ENCODE measurements at regions not wholly inside any gene's neighbourhood (a gene's known extent, or its start where the extent isn't known, plus 50 kb on each side); places are given as distances from the start of the nearest gene placed in this dataset.

- no peak for DNase-seq (ENCODE audit: low read depth)
Observed at GRCh38 chr13:99822820-99823219, 148.7 kb downstream of the ZIC5 start.

DNA sequence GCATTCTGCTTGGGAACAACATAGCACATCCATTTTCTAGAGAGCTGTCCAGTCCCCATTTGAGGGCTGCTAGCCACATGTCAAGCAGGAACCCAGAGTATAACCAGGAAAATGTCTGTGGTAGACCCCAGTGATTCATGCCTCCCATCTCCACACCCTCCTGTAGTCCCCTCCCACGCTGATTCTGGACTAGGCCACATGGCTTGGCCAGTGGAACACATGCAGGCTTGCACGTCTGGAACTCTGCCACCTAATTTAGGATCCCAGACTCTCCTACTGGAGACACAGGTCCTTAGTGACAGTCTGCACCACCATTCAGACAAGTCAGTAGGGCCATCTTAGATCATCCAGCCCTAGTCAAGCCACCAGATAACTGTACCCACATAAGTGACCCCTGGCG is 149.8 kb downstream of the ZIC5 start:
- no peak for DNase-seq (ENCODE audit: low read depth)

DNA sequence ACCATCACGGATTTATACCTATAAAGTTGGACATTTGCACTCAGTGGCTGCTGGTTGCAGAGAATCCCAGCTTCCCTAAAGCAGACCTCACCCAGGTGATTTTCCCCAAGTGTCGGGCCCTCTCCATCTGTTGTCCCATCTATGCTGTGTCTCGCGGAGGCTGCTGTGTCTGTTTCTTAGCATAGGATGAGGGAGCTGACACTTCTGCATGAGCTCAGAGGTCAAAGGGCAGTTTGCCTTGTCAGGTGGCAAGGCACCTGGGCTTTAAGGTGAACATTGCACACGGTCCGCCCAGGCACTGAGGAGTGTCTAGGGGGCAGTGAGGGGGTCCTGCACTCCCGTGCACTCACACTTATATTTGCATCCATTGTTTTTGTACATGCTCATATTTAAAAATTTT is 151.6 kb downstream of the ZIC5 start:
- DNase-seq (ENCODE audit: low read depth): no peak

GRCh38 chr13:99816321-99816720 is 155.2 kb downstream of the ZIC5 start:
- DNase-seq (ENCODE audit: low read depth): no peak

DNA sequence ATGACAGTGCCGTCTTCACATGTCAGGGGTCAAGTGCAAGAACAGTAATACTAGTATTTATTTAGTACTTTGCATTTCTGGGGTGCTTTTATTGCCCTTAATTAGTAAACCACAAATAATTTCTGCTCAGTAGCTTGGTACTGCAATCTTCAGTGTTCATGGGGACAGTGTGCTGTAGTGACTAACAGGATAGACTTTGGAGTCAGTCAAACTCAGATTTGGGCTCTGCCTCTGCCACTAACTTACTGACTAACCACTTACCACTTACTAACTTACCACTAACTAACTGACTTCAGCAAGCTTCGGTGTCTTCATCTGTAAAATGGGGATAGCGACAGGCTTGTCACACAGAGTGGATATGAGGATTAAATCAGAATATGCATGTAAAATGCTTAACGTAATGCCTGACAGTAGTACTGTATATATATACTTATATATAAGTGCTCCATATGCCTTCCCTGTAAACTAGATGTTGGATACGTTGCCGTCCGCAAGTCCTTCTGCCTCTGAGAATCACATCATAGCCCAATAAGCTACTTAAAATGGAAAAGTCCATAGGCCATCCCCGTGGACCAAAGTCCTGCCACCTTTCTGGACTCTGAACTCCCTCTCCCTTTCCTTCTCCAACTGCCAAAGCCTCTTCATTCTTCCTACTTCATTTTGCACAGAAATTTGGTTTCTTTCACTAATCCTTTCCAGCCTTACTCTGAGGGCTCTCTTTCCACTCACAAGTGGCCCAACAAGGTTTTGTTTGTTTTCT is 158.1 kb downstream of the ZIC5 start:
- no peak for DNase-seq (ENCODE audit: low read depth)

GRCh38 chr13:99812625-99813024 is 158.9 kb downstream of the ZIC5 start:
- no peak for DNase-seq (ENCODE audit: low read depth)

- DNase-seq (ENCODE audit: low read depth): no peak
Observed at GRCh38 chr13:99811067-99811700, 160.4 kb downstream of the ZIC5 start.

GRCh38 chr13:99809926-99810325 is 161.6 kb downstream of the ZIC5 start:
- DNase-seq (ENCODE audit: low read depth): no peak

DNA sequence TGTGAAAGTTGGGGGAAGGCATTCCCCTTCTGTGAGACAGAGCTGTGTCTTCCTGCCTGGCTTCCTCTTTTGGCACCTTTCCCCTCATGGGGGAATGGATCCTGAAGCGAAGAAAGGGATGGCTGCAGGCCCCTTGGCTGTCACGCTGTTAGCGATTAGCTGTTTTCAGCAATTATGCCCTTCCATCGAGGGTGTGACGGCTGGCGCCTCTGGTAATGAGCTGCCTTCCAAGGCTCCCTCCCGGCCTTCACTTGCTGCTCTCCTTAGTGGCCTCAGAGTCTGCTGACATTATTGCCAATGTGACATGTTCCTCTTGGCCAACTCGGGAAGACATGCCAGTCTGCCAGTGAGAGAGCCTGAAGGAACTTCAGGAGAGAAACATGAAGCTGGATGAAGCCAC is 162.1 kb downstream of the ZIC5 start:
- no peak for DNase-seq (ENCODE audit: low read depth)

DNA sequence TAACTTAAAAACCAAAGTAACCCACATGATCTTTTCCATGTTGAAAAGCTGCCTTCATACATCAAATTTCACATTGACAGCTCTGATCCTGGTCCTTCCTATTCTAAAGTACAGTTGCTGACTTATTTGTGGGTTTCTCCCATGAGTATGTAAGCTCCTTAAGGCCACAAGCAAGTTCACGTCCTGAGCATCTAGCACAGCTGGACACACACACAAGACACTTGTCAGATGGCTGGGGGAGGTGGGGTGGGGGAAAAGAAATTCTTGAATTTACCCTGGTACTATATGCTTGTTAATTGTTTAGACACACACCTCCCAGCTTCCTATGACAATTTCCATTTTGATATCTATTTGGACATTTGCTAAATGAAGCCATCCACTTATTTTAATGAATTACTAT is 162.8 kb downstream of the ZIC5 start:
- no peak for DNase-seq (ENCODE audit: low read depth)

GRCh38 chr13:99806671-99807070 is 164.9 kb downstream of the ZIC5 start:
- no peak for DNase-seq (ENCODE audit: low read depth)

DNA sequence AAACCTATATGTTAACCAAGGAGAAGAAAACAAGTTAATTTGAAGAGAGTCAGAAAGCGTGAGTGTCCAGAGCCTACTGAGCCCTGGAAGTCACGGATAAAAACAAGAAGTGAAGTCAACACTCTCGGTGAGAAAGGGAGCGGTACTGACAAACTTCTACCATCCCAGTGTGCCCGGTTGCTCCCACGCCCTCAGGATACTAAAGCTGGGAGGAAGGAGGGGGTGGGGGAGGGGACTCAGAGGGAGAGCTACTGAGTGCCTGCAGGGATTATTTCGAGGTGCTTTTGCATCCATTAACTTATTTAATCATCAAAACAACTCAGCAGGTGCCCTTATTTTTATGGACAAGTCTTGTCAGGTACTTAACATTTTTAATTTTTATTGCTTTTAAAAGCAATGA is 166.2 kb downstream of the ZIC5 start:
- no peak for DNase-seq (ENCODE audit: low read depth)

DNA sequence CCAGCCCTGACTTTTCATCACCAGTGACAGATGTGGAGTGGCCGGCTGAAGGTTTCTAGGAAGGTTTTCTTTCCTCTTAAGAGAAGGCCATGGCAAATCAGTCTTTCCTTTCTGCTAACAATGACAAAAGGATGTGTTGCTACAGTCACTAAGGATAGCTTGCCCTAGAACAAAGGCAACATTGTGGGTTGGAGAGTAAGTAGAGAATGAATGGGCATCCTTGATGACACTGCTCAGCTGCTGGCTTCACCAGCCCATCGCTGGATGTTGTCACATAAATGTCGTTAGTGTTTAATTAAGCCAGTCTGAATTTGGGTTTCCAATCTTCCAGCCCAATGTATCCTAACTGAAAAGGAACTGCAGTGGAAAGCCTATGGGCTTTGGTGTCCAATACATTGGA is 168.4 kb downstream of the ZIC5 start:
- DNase-seq (ENCODE audit: low read depth): no peak

GRCh38 chr13:99802416-99802815 is 169.2 kb downstream of the ZIC5 start:
- no peak for DNase-seq (ENCODE audit: low read depth)

DNA sequence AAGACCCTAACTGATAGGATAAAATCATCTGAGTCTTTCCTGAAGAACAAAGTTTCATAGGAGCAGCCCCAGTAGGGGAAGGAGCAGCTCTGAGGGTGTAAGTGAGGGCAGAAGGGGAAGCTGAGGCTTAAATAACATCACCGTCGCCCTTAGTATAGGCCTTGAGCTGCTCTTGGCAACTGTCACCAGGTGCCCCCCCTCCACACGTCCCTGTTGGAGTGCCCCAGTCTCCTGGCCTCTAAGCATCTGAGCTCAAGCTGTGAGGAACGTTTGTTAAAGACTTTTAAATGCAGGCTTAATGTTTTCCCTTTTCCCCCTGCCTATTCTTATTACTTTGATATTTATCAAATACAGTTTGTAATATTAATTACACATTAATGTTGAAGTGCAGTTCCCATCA is 170.6 kb downstream of the ZIC5 start:
- DNase-seq (ENCODE audit: low read depth): no peak

GRCh38 chr13:99800011-99800410 is 171.6 kb downstream of the ZIC5 start:
- no peak for DNase-seq (ENCODE audit: low read depth)

GRCh38 chr13:99798756-99799155 is 172.8 kb downstream of the ZIC5 start:
- DNase-seq (ENCODE audit: low read depth): no peak

- DNase-seq (ENCODE audit: low read depth): no peak
Observed at GRCh38 chr13:99797691-99798090, 173.9 kb downstream of the ZIC5 start.

- DNase-seq (ENCODE audit: low read depth): no peak
Observed at GRCh38 chr13:99796175-99796819, 175.3 kb downstream of the ZIC5 start.

DNA sequence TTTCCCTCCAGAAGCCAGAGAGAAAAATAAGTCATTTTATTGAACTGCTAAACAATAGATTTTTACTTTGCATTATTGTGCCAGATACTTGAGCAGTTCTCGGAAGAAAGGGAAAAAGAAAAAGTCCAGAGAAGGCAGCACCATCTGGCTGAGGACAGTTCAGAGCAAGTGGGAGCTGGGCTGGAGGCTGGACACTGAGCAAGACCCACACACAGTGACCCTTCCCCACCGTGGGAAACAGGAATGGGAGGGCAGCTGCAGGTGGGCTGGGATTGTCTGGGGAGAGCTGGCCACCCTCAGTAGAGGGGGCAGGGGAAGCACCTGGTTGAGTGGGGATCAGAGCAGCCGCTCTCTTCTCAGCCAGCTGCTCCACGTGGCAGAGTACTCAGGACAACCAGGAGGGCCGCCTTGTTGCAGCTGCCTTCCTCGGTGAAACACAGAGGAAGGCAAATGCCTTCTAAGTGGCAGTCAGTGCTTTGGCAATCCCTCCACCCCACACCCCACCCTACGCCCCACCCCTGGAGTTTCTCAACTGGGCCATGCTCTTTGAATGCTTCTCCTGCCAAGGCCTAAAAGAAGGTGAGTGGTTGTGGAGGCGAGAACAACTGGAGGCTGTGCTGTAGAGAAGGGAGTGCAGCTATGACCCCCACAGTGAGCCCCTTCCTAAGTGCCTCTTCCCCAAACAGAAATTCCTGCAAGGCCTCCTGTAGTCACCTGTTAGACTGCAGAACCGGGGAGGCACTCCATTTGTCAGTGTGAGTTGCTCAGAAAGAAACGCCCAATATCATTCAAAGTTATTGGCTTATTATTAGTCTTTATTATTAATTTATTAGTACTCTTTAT is 179.3 kb downstream of the ZIC5 start:
- DNase-seq (ENCODE audit: low read depth): no peak

DNA sequence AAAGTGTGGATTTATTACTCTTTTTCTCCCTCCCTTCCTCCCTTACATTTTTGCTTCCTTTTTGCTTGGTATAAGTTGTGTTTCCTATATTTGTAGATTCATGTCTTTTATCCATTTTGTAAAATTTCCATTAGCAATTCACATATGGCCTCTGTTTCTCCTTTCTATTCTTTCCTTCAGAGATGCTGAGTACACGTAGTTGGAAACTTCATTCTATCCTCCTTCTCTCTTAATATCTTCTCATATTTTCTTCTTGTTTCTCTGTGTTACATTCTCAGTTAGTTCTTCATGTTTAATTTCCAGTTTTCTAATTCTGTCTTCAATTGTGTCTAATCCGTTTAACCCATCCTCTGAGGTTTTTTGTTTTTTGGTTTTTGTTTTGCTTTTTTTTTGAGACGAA is 188.9 kb downstream of the ZIC5 start:
- DNase-seq (ENCODE audit: low read depth): no peak

- no peak for DNase-seq (ENCODE audit: low read depth)
Observed at GRCh38 chr13:99778500-99778899, 193.1 kb downstream of the ZIC5 start.

DNA sequence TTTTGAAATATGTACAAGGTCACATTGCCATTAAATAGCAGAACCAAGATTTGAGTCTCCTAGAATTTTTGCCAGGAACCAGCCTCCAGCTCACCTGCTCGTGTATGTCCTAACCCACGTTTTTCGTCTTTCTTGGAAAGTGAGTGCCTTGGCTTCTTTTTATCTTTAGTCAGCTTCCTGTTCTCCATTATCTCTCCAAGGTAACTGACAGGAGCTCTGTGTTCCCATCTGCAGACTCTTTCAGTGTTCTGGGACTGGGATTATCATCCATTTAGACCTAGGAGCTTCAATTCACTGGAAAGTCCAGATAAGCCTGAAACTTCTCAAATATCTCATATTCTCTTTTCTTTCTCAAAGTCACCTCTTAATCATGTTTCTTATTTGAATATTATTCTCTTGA is 193.7 kb downstream of the ZIC5 start:
- DNase-seq (ENCODE audit: low read depth): no peak

Data from stimulated activated CD8-positive, alpha-beta memory T cell treated with anti-CD3 and anti-CD28 coated beads, Interleukin-12 subunit alpha, Interleukin-12 subunit beta, amount 100 ng/mL, for 1 hour (primary cell).